NCI-H2196 (cell line): ENCODE measurements at regions not wholly inside any gene's neighbourhood (a gene's known extent, or its start where the extent isn't known, plus 50 kb on each side); places are given as distances from the start of the nearest gene placed in this dataset.

Source experiments
- DNase-seq: peaks from one replicate; lab custom pipeline; 2025; ENCODE audit not compliant: unreplicated experiment; lab: John Stamatoyannopoulos, UW

DNA sequence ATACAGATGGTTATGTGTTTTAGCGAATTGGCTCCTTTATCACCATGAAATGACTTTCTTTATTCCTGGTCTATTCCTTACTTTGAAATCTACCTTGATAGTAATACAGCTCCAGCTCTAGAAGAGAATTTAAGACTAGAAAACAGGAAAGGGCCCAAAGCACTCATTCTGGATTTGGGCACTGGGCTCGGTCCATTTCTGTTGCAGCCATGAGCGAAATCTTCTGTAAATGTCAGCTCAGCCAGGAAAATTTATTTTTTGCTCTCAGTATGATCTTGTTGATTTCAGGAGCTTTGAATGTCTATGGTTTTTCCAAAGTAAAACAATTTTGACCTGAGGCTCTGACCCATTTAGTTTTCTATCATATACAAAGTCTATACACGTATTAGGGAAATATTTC lies 104.1 kb downstream of the DIRAS2 start:
- DNase-seq = no peak

- no peak for DNase-seq
Observed at GRCh38 chr9:90539286-90539685, 103.3 kb downstream of the DIRAS2 start.

- no peak for DNase-seq
Observed at GRCh38 chr9:90540734-90541133, 101.9 kb downstream of the DIRAS2 start.

DNA sequence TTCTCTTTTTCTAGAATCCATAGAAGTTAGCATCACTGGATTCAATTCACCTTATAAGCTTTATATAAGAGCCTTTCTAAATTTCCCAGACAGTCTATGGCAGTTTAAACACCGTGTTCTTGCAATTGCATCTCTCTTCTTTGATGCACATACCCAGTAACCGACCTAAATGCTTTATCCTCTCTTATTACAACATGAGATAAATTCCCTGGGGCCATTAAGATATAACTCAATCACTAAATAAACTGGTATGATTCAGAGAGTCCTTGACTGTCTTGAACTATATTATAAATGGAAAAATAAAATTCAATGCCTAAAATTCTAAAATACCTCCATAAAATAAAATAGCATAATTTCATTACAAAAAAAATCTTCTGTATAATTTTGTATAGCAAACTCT lies 98.1 kb downstream of the DIRAS2 start:
- no peak for DNase-seq

DNA sequence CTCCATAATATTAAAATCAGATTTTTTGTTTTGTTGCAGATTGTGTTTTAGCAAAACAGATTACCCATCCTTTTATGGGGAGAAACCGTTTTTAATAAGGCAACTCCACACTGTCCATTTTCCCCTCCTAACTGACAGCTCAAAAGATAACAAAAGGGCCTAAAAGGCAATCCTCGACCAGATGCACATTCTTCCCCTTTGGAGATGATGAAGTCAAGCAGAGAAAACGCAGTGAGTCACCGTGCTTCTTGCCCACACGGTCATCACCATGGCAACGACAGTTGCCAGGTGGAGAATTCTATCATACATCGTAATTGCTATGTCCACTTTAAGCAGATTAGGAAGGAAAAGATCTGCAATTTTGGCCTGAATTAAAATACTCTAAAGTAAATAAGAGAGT lies 96.4 kb downstream of the DIRAS2 start:
- DNase-seq = peak; percentile 93

DNA sequence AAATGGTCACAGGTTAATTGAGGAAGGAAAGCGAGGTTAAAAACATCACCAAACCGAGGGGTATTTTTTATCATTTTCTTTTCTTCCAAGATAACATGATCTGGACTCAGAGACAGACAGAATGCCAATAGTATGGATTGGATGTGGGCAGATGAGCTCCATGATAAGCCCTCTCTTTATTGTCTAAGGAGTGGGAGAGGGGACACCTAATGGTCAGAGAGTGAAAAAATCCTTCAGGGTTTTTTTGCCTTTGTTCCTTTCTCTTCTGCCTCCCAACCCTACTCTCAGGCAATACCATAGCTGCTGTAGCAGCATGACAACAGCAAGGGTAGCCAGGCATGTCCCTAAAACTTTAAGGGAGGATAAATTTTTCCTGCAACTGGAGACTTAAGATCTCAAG lies 94.7 kb downstream of the DIRAS2 start:
- no peak for DNase-seq

- no peak for DNase-seq
Observed at GRCh38 chr9:90552317-90552716, 90.3 kb downstream of the DIRAS2 start.

DNA sequence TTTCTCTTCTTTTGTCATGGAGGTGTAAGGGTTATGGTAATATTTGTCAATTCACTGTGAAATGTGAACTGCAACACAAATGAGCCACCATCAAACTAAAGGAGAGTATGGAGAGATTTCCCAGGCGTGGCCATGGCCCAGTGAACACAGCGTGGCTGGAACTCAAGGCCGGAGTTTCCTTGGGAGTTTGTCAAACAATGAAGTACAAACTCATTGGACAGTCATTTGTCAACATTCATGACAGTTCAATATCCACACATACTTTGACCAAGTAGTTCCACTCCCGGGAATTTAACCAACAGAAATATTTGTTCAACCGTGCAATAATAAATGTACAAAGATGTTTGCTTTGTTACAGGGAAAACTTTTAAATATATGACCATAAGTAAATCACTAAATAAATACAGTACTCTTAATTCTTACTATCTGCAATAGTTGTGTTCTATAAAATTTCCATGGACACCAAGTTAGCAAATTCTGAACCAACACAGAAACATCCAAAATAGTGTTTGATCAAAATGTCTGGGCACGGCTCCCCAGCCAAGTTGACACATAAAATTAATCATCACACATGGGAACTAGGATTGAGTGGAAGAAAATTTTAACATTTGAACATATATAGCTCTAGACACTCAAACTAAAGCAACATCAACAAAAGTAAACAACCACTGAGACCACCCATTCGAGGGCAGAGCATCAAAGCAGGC lies 87.1 kb downstream of the DIRAS2 start:
- no peak for DNase-seq

DNA sequence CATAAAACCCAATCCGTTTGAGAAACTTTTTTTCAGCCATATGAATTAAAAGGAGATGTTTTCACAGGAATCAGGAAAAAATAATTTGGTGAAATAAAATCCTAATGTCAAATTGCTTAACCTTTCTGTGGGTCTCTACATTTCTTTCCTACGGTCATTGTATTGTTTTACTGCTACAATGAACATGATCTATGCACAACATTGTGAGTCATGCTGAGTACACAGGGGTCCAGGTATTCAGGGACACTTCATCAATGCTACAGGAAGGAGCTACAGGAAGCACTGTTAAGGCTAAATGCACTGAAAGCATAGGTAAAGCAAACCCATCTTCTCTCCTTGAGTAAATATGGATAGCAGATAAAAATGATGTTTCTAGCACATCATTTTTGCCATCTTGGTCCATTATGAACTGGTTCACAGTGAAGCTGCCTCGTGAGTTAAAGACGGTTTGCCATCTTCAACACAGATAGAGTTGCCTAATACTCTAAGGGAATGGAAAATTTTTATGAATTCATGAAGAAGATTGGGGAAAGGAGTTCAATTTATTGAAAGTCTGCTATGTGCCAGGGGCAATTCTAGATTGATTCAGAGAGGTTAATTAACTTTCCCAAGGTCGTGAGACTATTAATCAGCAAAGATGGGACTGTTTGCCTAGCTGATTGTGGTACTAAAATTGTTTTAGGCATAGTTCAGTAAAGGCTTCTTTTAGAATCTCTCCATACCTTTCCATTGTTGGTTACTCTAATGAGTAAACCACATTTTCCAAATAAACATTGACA lies 85.5 kb downstream of the DIRAS2 start:
- peak; percentile 3 for DNase-seq

GRCh38 chr9:90559075-90560073 lies 83.2 kb downstream of the DIRAS2 start:
- DNase-seq = no peak
